GM23338 (cell line): ENCODE measurements at regions not wholly inside any gene's neighbourhood (a gene's known extent, or its start where the extent isn't known, plus 50 kb on each side); places are given as distances from the start of the nearest gene placed in this dataset.

Experiments used
- ATAC-seq: fragments of 200-7000 bp; cut with Tn5 transposase; 3 replicates; pipeline ENCODE4 v1.9.1; 2020
- DNase-seq: peaks from one replicate; pipeline ENCODE4 v3.0.0-alpha.2; 2015; ENCODE audit warnings: low spot score
- H2AFZ ChIP-seq: fragments of 200-600 bp; sonication (generic); 2 replicates; pipeline ENCODE4 v1.8.0; 2016; ENCODE audit warnings: antibody characterized with exemption, mild to moderate bottlenecking, moderate library complexity
- H3F3A ChIP-seq: fragments of 200-600 bp; sonication (generic); replicated peaks from 2 replicates; pipeline ENCODE4 v1.8.0; 2017; ENCODE audit warnings: antibody characterized with exemption, mixed run types, low read depth
- H3K27ac ChIP-seq: fragments of 200-600 bp; sonication (generic); 2 replicates; pipeline ENCODE4 v1.6.1; 2016; ENCODE audit warnings: low read depth
- H3K27me3 ChIP-seq: fragments of 200-600 bp; sonication (generic); 2 replicates; pipeline ENCODE4 v1.8.0; 2016; ENCODE audit warnings: mild to moderate bottlenecking, mixed run types, moderate library complexity; ENCODE audit not compliant: insufficient read depth
- H3K36me3 ChIP-seq: fragments of 200-600 bp; sonication (generic); 2 replicates; pipeline ENCODE4 v1.8.0; 2016; ENCODE audit warnings: mild to moderate bottlenecking; ENCODE audit not compliant: insufficient read depth
- H3K4me1 ChIP-seq: fragments of 200-600 bp; sonication (generic); 2 replicates; pipeline ENCODE4 v1.8.0; 2016; ENCODE audit warnings: mild to moderate bottlenecking, moderate library complexity; ENCODE audit not compliant: insufficient read depth
- H3K4me2 ChIP-seq: fragments of 200-600 bp; sonication (generic); 2 replicates; pipeline ENCODE4 v1.7.1; 2017; ENCODE audit warnings: mixed run types
- H3K4me3 ChIP-seq: fragments of 200-600 bp; sonication (generic); 2 replicates; pipeline ENCODE4 v1.6.1; 2016; ENCODE audit warnings: mixed run types
- H3K79me2 ChIP-seq: fragments of 200-600 bp; sonication (generic); replicated peaks from 2 replicates; pipeline ENCODE4 v1.8.0; 2017; ENCODE audit warnings: mild to moderate bottlenecking; ENCODE audit not compliant: insufficient read depth
- H3K9me2 ChIP-seq: fragments of 200-600 bp; sonication (generic); 2 replicates; pipeline ENCODE4 v1.8.0; 2017; ENCODE audit not compliant: insufficient read depth
- H4K20me1 ChIP-seq: fragments of 200-600 bp; sonication (generic); replicated peaks from 2 replicates; pipeline ENCODE4 v1.8.0; 2017; ENCODE audit warnings: mild to moderate bottlenecking; ENCODE audit not compliant: insufficient read depth
- H3K27ac Mint-ChIP-seq: 2 replicates; pipeline ENCODE4 v1.8.0; 2020; ENCODE audit warnings: inconsistent platforms, mild to moderate bottlenecking, moderate library complexity, mixed read lengths
- H3K27me3 Mint-ChIP-seq: 3 replicates; pipeline ENCODE4 v1.8.0; 2022; ENCODE audit warnings: low read depth, mild to moderate bottlenecking, moderate library complexity, mixed read lengths, inconsistent platforms; ENCODE audit not compliant: insufficient read depth, poor library complexity
- H3K36me3 Mint-ChIP-seq: 3 replicates; pipeline ENCODE4 v1.8.0; 2021; ENCODE audit warnings: low read depth, mild to moderate bottlenecking, inconsistent platforms, moderate library complexity, mixed read lengths
- H3K4me1 Mint-ChIP-seq: 3 replicates; pipeline ENCODE4 v1.8.0; 2020; ENCODE audit warnings: mild to moderate bottlenecking, inconsistent platforms, mixed read lengths
- H3K4me3 Mint-ChIP-seq: 3 replicates; pipeline ENCODE4 v1.8.0; 2021; ENCODE audit warnings: moderate library complexity, mild to moderate bottlenecking, inconsistent platforms, mixed read lengths
- H3K9me3 Mint-ChIP-seq: 3 replicates; pipeline ENCODE4 v1.8.0; 2020; ENCODE audit warnings: moderate library complexity, mild to moderate bottlenecking, inconsistent platforms, mixed read lengths
- CREB1 ChIP-seq: fragments of 250-450 bp; sonication (Bioruptor Pico); IDR thresholded peaks from 2 replicates; pipeline ENCODE4 v1.5.0; 2020; ENCODE audit warnings: low read depth, mild to moderate bottlenecking, moderate library complexity
- EZH2 ChIP-seq: fragments of 200-600 bp; sonication (generic); IDR thresholded peaks from one replicate; pipeline ENCODE4 v1.8.0; 2017; ENCODE audit warnings: antibody characterized with exemption, mild to moderate bottlenecking, low read depth; ENCODE audit not compliant: unreplicated experiment
- EZH2phosphoT487 ChIP-seq: fragments of 200-600 bp; sonication (generic); IDR thresholded peaks from one replicate; pipeline ENCODE4 v1.8.1; 2018; ENCODE audit warnings: antibody characterized with exemption; ENCODE audit not compliant: unreplicated experiment
- JUNB ChIP-seq: IDR thresholded peaks from one replicate; pipeline ENCODE4 v1.6.1; 2016; ENCODE audit warnings: antibody characterized with exemption; ENCODE audit not compliant: unreplicated experiment
- NANOG ChIP-seq: IDR thresholded peaks from 2 replicates; pipeline ENCODE4 v1.6.1; 2016; ENCODE audit warnings: antibody characterized with exemption, borderline replicate concordance
- POLR2AphosphoS5 ChIP-seq: IDR thresholded peaks from 2 replicates; pipeline ENCODE4 v1.6.1; 2016; ENCODE audit warnings: antibody characterized with exemption, low read depth
- STAT1 ChIP-seq: IDR thresholded peaks from one replicate; pipeline ENCODE4 v1.6.1; 2016; ENCODE audit warnings: antibody characterized with exemption; ENCODE audit not compliant: unreplicated experiment
- ZNF114 ChIP-seq: fragments of 250-450 bp; sonication (Bioruptor Pico); IDR thresholded peaks from 2 replicates; pipeline ENCODE4 v1.5.0; 2020; ENCODE audit warnings: mild to moderate bottlenecking, moderate library complexity
- ZNF331 ChIP-seq: fragments of 250-450 bp; sonication (Bioruptor Pico); IDR thresholded peaks from 2 replicates; pipeline ENCODE4 v1.5.0; 2020; ENCODE audit warnings: low read depth, mild to moderate bottlenecking, moderate library complexity
- TF ChIP-seq, protein P1 (sequence below): fragments of 250-450 bp; sonication (Bioruptor Pico); IDR thresholded peaks from 2 replicates; pipeline ENCODE4 v1.5.0; 2020; ENCODE audit warnings: mild to moderate bottlenecking, moderate library complexity
- TF ChIP-seq, protein P2 (sequence below), 2 experiments: fragments of 200-600 bp in 1 of 2; sonication (generic) in 1 of 2; conservative IDR thresholded peaks; 2 replicates each; pipeline versions ENCODE4 v1.5.1 to v1.6.1; 2016 to 2017; ENCODE audit warnings: antibody characterized with exemption in 2 of 2, low read depth in 2 of 2, mild to moderate bottlenecking in 2 of 2, moderate library complexity in 1 of 2
- TF ChIP-seq, protein P3 (sequence below): IDR thresholded peaks from one replicate; pipeline ENCODE4 v1.6.1; 2018; ENCODE audit warnings: antibody characterized with exemption; ENCODE audit not compliant: unreplicated experiment
- TF ChIP-seq, protein P4 (sequence below): IDR thresholded peaks from 2 replicates; pipeline ENCODE4 v1.6.1; 2016; ENCODE audit warnings: antibody characterized with exemption

DNA sequence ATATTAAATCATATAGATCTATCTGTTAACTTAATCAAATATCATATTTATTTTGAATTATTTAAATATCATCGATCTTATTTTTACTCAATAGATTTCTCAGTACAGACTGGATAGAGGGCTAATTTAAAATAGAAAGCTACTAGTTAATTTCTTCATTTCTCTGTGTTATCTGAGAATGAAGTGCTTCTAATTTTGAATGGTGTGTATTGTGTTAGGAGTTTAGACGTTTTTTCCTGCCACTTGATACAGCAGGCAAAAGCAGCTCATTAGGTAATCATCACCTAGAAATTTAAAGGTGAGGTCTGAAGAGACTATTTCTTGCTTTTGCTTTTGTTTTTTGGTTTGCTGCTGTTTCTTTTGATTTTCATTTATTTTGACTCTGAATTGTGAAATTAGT is 948.8 kb upstream of the TENM3 start:
- Mint-ChIP-seq H3K27ac (no peak overlapping the region), H3K4me3 (no peak overlapping the region), H3K9me3 (no peaks in the 10 kb centered on the region; the same call in 2 of the 3 replicates), H3K27me3 (no peaks in the 10 kb centered on the region), H3K4me1 (peaks cover 17% of the 10 kb centered on the region), H3K36me3 (peaks cover 3% of the 10 kb centered on the region; the same call in 2 of the 3 replicates)
- no peaks in the 10 kb centered on the region for H3K79me2 ChIP-seq
- H3K36me3 ChIP-seq: no peaks in the 10 kb centered on the region
- TF ChIP-seq STAT1 (no peak), NANOG (no peak), ZNF114 (CRISPR knock-in tag) (no peak), CREB1 (no peak), ZNF331 (CRISPR knock-in tag) (no peak), JUNB (no peak), POLR2AphosphoS5 (no peak), EZH2phosphoT487 (no peak), EZH2 (no peak)
- TF ChIP-seq, protein P1, sequence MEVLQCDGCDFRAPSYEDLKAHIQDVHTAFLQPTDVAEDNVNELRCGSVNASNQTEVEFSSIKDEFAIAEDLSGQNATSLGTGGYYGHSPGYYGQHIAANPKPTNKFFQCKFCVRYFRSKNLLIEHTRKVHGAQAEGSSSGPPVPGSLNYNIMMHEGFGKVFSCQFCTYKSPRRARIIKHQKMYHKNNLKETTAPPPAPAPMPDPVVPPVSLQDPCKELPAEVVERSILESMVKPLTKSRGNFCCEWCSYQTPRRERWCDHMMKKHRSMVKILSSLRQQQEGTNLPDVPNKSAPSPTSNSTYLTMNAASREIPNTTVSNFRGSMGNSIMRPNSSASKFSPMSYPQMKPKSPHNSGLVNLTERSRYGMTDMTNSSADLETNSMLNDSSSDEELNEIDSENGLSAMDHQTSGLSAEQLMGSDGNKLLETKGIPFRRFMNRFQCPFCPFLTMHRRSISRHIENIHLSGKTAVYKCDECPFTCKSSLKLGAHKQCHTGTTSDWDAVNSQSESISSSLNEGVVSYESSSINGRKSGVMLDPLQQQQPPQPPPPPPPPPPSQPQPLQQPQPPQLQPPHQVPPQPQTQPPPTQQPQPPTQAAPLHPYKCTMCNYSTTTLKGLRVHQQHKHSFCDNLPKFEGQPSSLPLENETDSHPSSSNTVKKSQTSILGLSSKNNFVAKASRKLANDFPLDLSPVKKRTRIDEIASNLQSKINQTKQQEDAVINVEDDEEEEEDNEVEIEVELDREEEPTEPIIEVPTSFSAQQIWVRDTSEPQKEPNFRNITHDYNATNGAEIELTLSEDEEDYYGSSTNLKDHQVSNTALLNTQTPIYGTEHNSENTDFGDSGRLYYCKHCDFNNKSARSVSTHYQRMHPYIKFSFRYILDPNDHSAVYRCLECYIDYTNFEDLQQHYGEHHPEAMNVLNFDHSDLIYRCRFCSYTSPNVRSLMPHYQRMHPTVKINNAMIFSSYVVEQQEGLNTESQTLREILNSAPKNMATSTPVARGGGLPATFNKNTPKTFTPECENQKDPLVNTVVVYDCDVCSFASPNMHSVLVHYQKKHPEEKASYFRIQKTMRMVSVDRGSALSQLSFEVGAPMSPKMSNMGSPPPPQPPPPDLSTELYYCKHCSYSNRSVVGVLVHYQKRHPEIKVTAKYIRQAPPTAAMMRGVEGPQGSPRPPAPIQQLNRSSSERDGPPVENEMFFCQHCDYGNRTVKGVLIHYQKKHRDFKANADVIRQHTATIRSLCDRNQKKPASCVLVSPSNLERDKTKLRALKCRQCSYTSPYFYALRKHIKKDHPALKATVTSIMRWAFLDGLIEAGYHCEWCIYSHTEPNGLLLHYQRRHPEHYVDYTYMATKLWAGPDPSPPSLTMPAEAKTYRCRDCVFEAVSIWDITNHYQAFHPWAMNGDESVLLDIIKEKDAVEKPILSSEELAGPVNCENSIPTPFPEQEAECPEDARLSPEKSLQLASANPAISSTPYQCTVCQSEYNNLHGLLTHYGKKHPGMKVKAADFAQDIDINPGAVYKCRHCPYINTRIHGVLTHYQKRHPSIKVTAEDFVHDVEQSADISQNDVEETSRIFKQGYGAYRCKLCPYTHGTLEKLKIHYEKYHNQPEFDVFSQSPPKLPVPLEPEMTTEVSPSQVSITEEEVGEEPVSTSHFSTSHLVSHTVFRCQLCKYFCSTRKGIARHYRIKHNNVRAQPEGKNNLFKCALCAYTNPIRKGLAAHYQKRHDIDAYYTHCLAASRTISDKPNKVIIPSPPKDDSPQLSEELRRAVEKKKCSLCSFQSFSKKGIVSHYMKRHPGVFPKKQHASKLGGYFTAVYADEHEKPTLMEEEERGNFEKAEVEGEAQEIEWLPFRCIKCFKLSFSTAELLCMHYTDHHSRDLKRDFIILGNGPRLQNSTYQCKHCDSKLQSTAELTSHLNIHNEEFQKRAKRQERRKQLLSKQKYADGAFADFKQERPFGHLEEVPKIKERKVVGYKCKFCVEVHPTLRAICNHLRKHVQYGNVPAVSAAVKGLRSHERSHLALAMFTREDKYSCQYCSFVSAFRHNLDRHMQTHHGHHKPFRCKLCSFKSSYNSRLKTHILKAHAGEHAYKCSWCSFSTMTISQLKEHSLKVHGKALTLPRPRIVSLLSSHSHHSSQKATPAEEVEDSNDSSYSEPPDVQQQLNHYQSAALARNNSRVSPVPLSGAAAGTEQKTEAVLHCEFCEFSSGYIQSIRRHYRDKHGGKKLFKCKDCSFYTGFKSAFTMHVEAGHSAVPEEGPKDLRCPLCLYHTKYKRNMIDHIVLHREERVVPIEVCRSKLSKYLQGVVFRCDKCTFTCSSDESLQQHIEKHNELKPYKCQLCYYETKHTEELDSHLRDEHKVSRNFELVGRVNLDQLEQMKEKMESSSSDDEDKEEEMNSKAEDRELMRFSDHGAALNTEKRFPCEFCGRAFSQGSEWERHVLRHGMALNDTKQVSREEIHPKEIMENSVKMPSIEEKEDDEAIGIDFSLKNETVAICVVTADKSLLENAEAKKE (CRISPR knock-in tag): no peak
- TF ChIP-seq, protein P2, sequence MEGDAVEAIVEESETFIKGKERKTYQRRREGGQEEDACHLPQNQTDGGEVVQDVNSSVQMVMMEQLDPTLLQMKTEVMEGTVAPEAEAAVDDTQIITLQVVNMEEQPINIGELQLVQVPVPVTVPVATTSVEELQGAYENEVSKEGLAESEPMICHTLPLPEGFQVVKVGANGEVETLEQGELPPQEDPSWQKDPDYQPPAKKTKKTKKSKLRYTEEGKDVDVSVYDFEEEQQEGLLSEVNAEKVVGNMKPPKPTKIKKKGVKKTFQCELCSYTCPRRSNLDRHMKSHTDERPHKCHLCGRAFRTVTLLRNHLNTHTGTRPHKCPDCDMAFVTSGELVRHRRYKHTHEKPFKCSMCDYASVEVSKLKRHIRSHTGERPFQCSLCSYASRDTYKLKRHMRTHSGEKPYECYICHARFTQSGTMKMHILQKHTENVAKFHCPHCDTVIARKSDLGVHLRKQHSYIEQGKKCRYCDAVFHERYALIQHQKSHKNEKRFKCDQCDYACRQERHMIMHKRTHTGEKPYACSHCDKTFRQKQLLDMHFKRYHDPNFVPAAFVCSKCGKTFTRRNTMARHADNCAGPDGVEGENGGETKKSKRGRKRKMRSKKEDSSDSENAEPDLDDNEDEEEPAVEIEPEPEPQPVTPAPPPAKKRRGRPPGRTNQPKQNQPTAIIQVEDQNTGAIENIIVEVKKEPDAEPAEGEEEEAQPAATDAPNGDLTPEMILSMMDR (conservative IDR thresholded peaks at IDR 0.05; ENCODE audit: low read depth in 2 of 2): no peak
- TF ChIP-seq, protein P3, sequence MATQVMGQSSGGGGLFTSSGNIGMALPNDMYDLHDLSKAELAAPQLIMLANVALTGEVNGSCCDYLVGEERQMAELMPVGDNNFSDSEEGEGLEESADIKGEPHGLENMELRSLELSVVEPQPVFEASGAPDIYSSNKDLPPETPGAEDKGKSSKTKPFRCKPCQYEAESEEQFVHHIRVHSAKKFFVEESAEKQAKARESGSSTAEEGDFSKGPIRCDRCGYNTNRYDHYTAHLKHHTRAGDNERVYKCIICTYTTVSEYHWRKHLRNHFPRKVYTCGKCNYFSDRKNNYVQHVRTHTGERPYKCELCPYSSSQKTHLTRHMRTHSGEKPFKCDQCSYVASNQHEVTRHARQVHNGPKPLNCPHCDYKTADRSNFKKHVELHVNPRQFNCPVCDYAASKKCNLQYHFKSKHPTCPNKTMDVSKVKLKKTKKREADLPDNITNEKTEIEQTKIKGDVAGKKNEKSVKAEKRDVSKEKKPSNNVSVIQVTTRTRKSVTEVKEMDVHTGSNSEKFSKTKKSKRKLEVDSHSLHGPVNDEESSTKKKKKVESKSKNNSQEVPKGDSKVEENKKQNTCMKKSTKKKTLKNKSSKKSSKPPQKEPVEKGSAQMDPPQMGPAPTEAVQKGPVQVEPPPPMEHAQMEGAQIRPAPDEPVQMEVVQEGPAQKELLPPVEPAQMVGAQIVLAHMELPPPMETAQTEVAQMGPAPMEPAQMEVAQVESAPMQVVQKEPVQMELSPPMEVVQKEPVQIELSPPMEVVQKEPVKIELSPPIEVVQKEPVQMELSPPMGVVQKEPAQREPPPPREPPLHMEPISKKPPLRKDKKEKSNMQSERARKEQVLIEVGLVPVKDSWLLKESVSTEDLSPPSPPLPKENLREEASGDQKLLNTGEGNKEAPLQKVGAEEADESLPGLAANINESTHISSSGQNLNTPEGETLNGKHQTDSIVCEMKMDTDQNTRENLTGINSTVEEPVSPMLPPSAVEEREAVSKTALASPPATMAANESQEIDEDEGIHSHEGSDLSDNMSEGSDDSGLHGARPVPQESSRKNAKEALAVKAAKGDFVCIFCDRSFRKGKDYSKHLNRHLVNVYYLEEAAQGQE: no peak
- TF ChIP-seq, protein P4, sequence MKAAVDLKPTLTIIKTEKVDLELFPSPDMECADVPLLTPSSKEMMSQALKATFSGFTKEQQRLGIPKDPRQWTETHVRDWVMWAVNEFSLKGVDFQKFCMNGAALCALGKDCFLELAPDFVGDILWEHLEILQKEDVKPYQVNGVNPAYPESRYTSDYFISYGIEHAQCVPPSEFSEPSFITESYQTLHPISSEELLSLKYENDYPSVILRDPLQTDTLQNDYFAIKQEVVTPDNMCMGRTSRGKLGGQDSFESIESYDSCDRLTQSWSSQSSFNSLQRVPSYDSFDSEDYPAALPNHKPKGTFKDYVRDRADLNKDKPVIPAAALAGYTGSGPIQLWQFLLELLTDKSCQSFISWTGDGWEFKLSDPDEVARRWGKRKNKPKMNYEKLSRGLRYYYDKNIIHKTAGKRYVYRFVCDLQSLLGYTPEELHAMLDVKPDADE: no peak
- no peaks in the 10 kb centered on the region for H4K20me1 ChIP-seq
- DNase-seq (no peak), ATAC-seq (no peak)
- H3K4me2 ChIP-seq: no peak overlapping the region
- H3F3A ChIP-seq: no peaks in the 10 kb centered on the region
- no peak overlapping the region for H3K4me3 ChIP-seq
- no peak overlapping the region for H2AFZ ChIP-seq
- no peaks in the 10 kb centered on the region for H3K9me2 ChIP-seq
- no peak overlapping the region for H3K27ac ChIP-seq
- no peaks in the 10 kb centered on the region for H3K4me1 ChIP-seq
- no peaks in the 10 kb centered on the region for H3K27me3 ChIP-seq
